SK-N-SH (cell line): ENCODE measurements at regions not wholly inside any gene's neighbourhood (a gene's known extent, or its start where the extent isn't known, plus 50 kb on each side); places are given as distances from the start of the nearest gene placed in this dataset.

Source experiments
- CTCF ChIA-PET: fragments of 300-600, 350-600 bp; formaldehyde crosslinking; extraction: SDS; loops from one replicate; lab custom pipeline; 2021; lab: Yijun Ruan, JAX
- POLR2A ChIA-PET: fragments of 350-600 bp; sonication (Branson Sonifier 250); formaldehyde crosslinking; extraction: SDS; loops from one replicate; lab custom pipeline; 2020; ENCODE audit warnings: antibody characterized with exemption, inconsistent platforms; lab: Yijun Ruan, JAX
- DNase-seq: peaks from one replicate; pipeline ENCODE4 v3.0.0; 2012
- H2AFZ ChIP-seq: fragments of 200-600 bp; sonication (generic); 2 replicates; pipeline ENCODE4 v1.8.1; 2016; ENCODE audit warnings: antibody characterized with exemption, mild to moderate bottlenecking, low read depth
- H3F3A ChIP-seq: fragments of 200-600 bp; sonication (generic); replicated peaks from 2 replicates; pipeline ENCODE3; 2016; ENCODE audit warnings: antibody characterized with exemption, mild to moderate bottlenecking; ENCODE audit not compliant: insufficient read depth
- H3K27ac ChIP-seq, 2 experiments: fragments of 200-500 bp in 1 of 2; fragments of 200-600 bp in 1 of 2; sonication (Bioruptor generic) in 1 of 2; sonication (generic), shearing (Covaris generic) in 1 of 2; 2 replicates each; pipeline versions ENCODE4 v1.5.1 to v1.6.1; 2014 to 2016; ENCODE audit warnings: low read depth in 2 of 2, inconsistent platforms in 1 of 2, low read length in 1 of 2, mild to moderate bottlenecking in 1 of 2, mixed read lengths in 1 of 2
- H3K27me3 ChIP-seq: fragments of 200-600 bp; sonication (generic), shearing (Covaris generic); 2 replicates; pipeline ENCODE4 v1.6.1; 2016; ENCODE audit warnings: mixed run types; ENCODE audit not compliant: insufficient read depth
- H3K36me3 ChIP-seq, 2 experiments: fragments of 200-500 bp in 1 of 2; fragments of 200-600 bp in 1 of 2; sonication (Bioruptor generic) in 1 of 2; sonication (generic) in 1 of 2; replicated peaks in 1 of 2; 2 replicates each; pipeline versions ENCODE3 to v1.5.1; 2014 to 2016; ENCODE audit warnings: low read length in 1 of 2, mild to moderate bottlenecking in 1 of 2; ENCODE audit not compliant: insufficient read depth in 2 of 2, control insufficient read depth in 1 of 2
- H3K4me1 ChIP-seq, 2 experiments: fragments of 200-500 bp in 1 of 2; fragments of 200-600 bp in 1 of 2; sonication (Bioruptor generic) in 1 of 2; sonication (generic), shearing (Covaris generic) in 1 of 2; 2 replicates each; pipeline versions ENCODE4 v1.5.1 to v1.6.1; 2014 to 2016; ENCODE audit warnings: low read depth in 1 of 2, low read length in 1 of 2, mixed run types in 1 of 2; ENCODE audit not compliant: insufficient read depth in 2 of 2, control insufficient read depth in 1 of 2
- H3K4me2 ChIP-seq: fragments of 200-600 bp; sonication (generic), shearing (Covaris generic); 2 replicates; pipeline ENCODE4 v1.6.1; 2017; ENCODE audit warnings: mixed run types
- H3K4me3 ChIP-seq, 2 experiments: fragments of 200-500 bp in 1 of 2; fragments of 200-600 bp in 1 of 2; sonication (Bioruptor generic) in 1 of 2; sonication (generic), shearing (Covaris generic) in 1 of 2; 2 replicates each; pipeline versions ENCODE4 v1.5.1 to v1.8.1; 2014 to 2016; ENCODE audit warnings: low read depth in 2 of 2, inconsistent platforms in 1 of 2, low read length in 1 of 2, mild to moderate bottlenecking in 1 of 2, mixed read lengths in 1 of 2, moderate library complexity in 1 of 2
- H3K79me2 ChIP-seq: fragments of 200-600 bp; sonication (generic); 2 replicates; pipeline ENCODE4 v1.8.1; 2017; ENCODE audit warnings: mild to moderate bottlenecking; ENCODE audit not compliant: insufficient read depth
- H3K9ac ChIP-seq: fragments of 200-600 bp; sonication (generic); 2 replicates; pipeline ENCODE4 v1.6.1; 2017; ENCODE audit warnings: mixed run types
- H3K9me2 ChIP-seq: fragments of 200-600 bp; sonication (generic); 2 replicates; pipeline ENCODE4 v1.6.1; 2017; ENCODE audit warnings: mixed run types
- H3K9me3 ChIP-seq: fragments of 200-600 bp; sonication (generic); 2 replicates; pipeline ENCODE4 v1.6.1; 2017; ENCODE audit warnings: mixed run types, mild to moderate bottlenecking, moderate library complexity
- H4K20me1 ChIP-seq: fragments of 200-600 bp; sonication (generic); 2 replicates; pipeline ENCODE4 v1.6.1; 2017; ENCODE audit warnings: mild to moderate bottlenecking, mixed run types; ENCODE audit not compliant: insufficient read depth
- CHD2 ChIP-seq: fragments of 150-350 bp; IDR thresholded peaks from 2 replicates; pipeline ENCODE4 v1.6.1; 2018; ENCODE audit warnings: low read length; ENCODE audit not compliant: partially characterized antibody
- FOSL2 ChIP-seq: IDR thresholded peaks from 2 replicates; pipeline ENCODE4 v1.4.0; 2012; ENCODE audit warnings: low read depth, mild to moderate bottlenecking, moderate library complexity, borderline replicate concordance
- FOXJ3 ChIP-seq: sonication (generic); formaldehyde crosslinking; IDR thresholded peaks from 2 replicates; pipeline ENCODE4 v1.5.1; 2020; ENCODE audit warnings: mild to moderate bottlenecking, missing genetic modification reagents
- JUND ChIP-seq: IDR thresholded peaks from 2 replicates; pipeline ENCODE4 v1.4.0; 2012
- MEF2A ChIP-seq: IDR thresholded peaks from 2 replicates; pipeline ENCODE4 v1.4.0; 2012; ENCODE audit warnings: low read depth, borderline replicate concordance
- NFIC ChIP-seq: IDR thresholded peaks from 2 replicates; pipeline ENCODE4 v1.4.0; 2012; ENCODE audit warnings: borderline replicate concordance
- NRF1 ChIP-seq: IDR thresholded peaks from 2 replicates; pipeline ENCODE4 v1.6.1; 2012; ENCODE audit warnings: low read depth, mild to moderate bottlenecking, low read length
- POLR2AphosphoS5 ChIP-seq: IDR thresholded peaks from 2 replicates; pipeline ENCODE4 v1.6.1; 2012; ENCODE audit warnings: low read depth, low read length
- RAD21 ChIP-seq: IDR thresholded peaks from 2 replicates; pipeline ENCODE4 v1.6.1; 2012; ENCODE audit warnings: mild to moderate bottlenecking, low read length
- RCOR1 ChIP-seq: fragments of 150-350 bp; IDR thresholded peaks from 2 replicates; pipeline ENCODE4 v1.6.1; 2017; ENCODE audit warnings: antibody characterized with exemption, low read length
- RFX5 ChIP-seq: IDR thresholded peaks from 2 replicates; pipeline ENCODE4 v1.6.1; 2012; ENCODE audit warnings: mild to moderate bottlenecking, improper control_type of control experiment, low read length
- SIN3A ChIP-seq: IDR thresholded peaks from 2 replicates; pipeline ENCODE4 v1.6.1; 2012; ENCODE audit warnings: low read depth, mild to moderate bottlenecking, low read length, moderate library complexity, borderline replicate concordance
- SMC3 ChIP-seq: IDR thresholded peaks from 2 replicates; pipeline ENCODE4 v1.6.1; 2012; ENCODE audit warnings: low read depth, low read length, improper control_type of control experiment
- TAF1 ChIP-seq: IDR thresholded peaks from 2 replicates; pipeline ENCODE4 v1.6.1; 2012; ENCODE audit warnings: low read depth, mild to moderate bottlenecking, low read length, moderate library complexity, borderline replicate concordance
- WGBS: methylation state at CpG from one replicate; pipeline ENCODE4 v1.1.6; 2017; ENCODE audit warnings: low lambda C conversion rate; 5-methylcytosine and 5-hydroxymethylcytosine counted together
- TF ChIP-seq, protein P1 (sequence below): fragments of 150-350 bp; IDR thresholded peaks from 2 replicates; pipeline ENCODE4 v1.6.1; 2016; ENCODE audit warnings: mild to moderate bottlenecking, low read depth, low read length
- TF ChIP-seq, protein P2 (sequence below): IDR thresholded peaks from 2 replicates; pipeline ENCODE4 v1.4.0; 2012; ENCODE audit warnings: low read depth
- TF ChIP-seq, protein P3 (sequence below): IDR thresholded peaks from 2 replicates; pipeline ENCODE4 v1.4.0; 2012; ENCODE audit warnings: low read depth, borderline replicate concordance
- TF ChIP-seq, protein P4 (sequence below): IDR thresholded peaks from 2 replicates; pipeline ENCODE4 v1.6.1; 2012; ENCODE audit warnings: mild to moderate bottlenecking, low read depth, low read length, moderate library complexity

DNA sequence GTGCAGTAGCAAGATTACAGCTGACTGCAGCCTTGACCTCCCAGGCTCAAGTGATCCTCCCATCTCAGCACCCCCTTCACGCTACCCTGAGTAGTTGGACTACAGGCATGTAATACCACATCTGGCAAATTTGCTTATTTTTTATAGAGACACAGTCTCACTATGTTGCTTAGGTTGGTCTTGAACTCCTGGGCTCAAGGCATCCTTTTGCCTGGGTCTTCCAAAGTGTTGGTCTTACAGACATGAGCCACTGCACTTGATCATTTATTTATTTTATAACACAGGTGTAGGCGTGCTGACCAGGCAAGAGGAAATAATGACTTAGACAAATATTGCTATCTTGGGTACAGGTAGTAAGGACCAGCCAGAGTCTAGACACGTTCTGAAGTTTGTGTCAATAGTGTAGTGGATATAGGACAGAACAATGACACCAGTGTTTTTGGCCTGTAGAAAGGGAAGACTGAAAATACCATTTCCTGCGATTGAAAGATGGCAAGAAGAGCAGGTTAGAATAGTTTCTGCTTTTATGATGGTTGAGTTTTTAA, 71.0 kb upstream of the THUMPD2 start:
- ChIA-PET POLR2A (no interaction called here), CTCF (interaction anchor here (1.0 to 1.7 kb wide), 2 partner anchors 12 to 64 kb away, joined by 3 to 4 read pairs; no protein-coding TSS in a partner anchor)
- Histone ChIP-seq H3K4me3 (no peak overlapping the region), H3K9ac (no peak overlapping the region), H3K79me2 (no peaks in the 10 kb centered on the region), H3K4me2 (no peak overlapping the region), H3F3A (no peaks in the 10 kb centered on the region), H4K20me1 (no peaks in the 10 kb centered on the region), H3K9me3 (no peaks in the 10 kb centered on the region), H3K36me3 (no peaks in the 10 kb centered on the region), H3K4me1 (peaks cover 0 to 4% of the 10 kb centered on the region in 2 experiments; a peak in 2 of 4 replicates)
- 50% methylated on average over 4 of the region's 4 CpGs for WGBS
- no peak for DNase-seq
- no peak for TF ChIP-seq FOSL2
- no peak for TF ChIP-seq MEF2A
- TF ChIP-seq CHD2 = no peak
- TF ChIP-seq, protein P1, sequence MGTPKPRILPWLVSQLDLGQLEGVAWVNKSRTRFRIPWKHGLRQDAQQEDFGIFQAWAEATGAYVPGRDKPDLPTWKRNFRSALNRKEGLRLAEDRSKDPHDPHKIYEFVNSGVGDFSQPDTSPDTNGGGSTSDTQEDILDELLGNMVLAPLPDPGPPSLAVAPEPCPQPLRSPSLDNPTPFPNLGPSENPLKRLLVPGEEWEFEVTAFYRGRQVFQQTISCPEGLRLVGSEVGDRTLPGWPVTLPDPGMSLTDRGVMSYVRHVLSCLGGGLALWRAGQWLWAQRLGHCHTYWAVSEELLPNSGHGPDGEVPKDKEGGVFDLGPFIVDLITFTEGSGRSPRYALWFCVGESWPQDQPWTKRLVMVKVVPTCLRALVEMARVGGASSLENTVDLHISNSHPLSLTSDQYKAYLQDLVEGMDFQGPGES = no peak
- TF ChIP-seq FOXJ3 = no peak
- TF ChIP-seq, protein P2, sequence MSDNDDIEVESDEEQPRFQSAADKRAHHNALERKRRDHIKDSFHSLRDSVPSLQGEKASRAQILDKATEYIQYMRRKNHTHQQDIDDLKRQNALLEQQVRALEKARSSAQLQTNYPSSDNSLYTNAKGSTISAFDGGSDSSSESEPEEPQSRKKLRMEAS = no peak
- no peak for TF ChIP-seq RAD21
- no peak for TF ChIP-seq RCOR1
- TF ChIP-seq JUND = no peak
- TF ChIP-seq, protein P3, sequence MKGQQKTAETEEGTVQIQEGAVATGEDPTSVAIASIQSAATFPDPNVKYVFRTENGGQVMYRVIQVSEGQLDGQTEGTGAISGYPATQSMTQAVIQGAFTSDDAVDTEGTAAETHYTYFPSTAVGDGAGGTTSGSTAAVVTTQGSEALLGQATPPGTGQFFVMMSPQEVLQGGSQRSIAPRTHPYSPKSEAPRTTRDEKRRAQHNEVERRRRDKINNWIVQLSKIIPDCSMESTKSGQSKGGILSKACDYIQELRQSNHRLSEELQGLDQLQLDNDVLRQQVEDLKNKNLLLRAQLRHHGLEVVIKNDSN = no peak
- TF ChIP-seq RFX5 = no peak
- no peak for TF ChIP-seq TAF1
- TF ChIP-seq, protein P4, sequence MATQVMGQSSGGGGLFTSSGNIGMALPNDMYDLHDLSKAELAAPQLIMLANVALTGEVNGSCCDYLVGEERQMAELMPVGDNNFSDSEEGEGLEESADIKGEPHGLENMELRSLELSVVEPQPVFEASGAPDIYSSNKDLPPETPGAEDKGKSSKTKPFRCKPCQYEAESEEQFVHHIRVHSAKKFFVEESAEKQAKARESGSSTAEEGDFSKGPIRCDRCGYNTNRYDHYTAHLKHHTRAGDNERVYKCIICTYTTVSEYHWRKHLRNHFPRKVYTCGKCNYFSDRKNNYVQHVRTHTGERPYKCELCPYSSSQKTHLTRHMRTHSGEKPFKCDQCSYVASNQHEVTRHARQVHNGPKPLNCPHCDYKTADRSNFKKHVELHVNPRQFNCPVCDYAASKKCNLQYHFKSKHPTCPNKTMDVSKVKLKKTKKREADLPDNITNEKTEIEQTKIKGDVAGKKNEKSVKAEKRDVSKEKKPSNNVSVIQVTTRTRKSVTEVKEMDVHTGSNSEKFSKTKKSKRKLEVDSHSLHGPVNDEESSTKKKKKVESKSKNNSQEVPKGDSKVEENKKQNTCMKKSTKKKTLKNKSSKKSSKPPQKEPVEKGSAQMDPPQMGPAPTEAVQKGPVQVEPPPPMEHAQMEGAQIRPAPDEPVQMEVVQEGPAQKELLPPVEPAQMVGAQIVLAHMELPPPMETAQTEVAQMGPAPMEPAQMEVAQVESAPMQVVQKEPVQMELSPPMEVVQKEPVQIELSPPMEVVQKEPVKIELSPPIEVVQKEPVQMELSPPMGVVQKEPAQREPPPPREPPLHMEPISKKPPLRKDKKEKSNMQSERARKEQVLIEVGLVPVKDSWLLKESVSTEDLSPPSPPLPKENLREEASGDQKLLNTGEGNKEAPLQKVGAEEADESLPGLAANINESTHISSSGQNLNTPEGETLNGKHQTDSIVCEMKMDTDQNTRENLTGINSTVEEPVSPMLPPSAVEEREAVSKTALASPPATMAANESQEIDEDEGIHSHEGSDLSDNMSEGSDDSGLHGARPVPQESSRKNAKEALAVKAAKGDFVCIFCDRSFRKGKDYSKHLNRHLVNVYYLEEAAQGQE = no peak
- TF ChIP-seq NFIC = no peak
- TF ChIP-seq SMC3 = no peak
- no peak for TF ChIP-seq NRF1
- no peak for TF ChIP-seq SIN3A
- TF ChIP-seq POLR2AphosphoS5 = no peak
- TF ChIP-seq, all 33 proteins: peak for 0
- H3K27me3 ChIP-seq = no peaks in the 10 kb centered on the region
- no peaks in the 10 kb centered on the region for H3K9me2 ChIP-seq
- no peak overlapping the region for H2AFZ ChIP-seq
- no peak overlapping the region for H3K27ac ChIP-seq
